ENCODE measurements at regions not wholly inside any gene's neighbourhood (a gene's known extent, or its start where the extent isn't known, plus 50 kb on each side); places are given as distances from the start of the nearest gene placed in this dataset.

DNA sequence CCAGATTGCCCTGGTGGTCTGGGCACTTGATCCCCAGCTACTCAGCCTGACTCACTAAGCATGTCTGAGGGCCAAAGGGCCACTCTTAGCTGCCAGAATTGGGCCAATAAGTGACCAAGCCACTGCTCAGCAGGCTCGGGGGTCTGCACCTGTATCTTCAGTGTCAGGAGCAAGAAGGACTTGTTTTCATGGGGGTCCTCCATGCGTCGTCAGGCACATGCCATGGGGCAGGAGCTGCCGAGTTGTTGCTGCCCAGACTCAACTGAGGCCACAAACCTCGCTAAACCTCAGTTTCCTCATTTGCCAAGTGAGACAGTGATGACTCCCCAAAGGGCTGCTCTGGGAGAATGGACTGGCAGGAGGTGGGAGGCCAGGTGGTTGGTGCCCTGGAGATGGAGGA lies 158.6 kb upstream of the GDF10 start:
- TF ChIP-seq EZH2 (IDR thresholded peaks at IDR 0.05; ENCODE audit: low read length, missing control alignments), result no peak
- TF ChIP-seq CTCF (conservative IDR thresholded peaks at IDR 0.05 in 1 of 2, IDR thresholded peaks at IDR 0.05 in 1 of 2; ENCODE audit: low read depth in 1 of 2, low read length in 2 of 2), result no peak

Data from fibroblast of lung (primary cell).